Right ventricle myocardium superior (tissue), 1 donor: ENCODE measurements at regions not wholly inside any gene's neighbourhood (a gene's known extent, or its start where the extent isn't known, plus 50 kb on each side); places are given as distances from the start of the nearest gene placed in this dataset.

Source experiments
- ATAC-seq: fragments of 200-7000 bp; cut with Tn5 transposase; one replicate; pipeline ENCODE4 v1.9.1; 2020; ENCODE audit warnings: mild to moderate bottlenecking; ENCODE audit not compliant: poor library complexity
- DNase-seq: peaks from one replicate; pipeline ENCODE4 v3.0.0-alpha.2; 2020
- intact Hi-C: fragments of 100-400 bp; cut with DNase I; formaldehyde crosslinking; loops from one replicate; pipeline ENCODE4 v1.11.2; 2022
- donor health status: DM: no; HTN: yes; CAD: no; lungs with severe emphysema.

DNA sequence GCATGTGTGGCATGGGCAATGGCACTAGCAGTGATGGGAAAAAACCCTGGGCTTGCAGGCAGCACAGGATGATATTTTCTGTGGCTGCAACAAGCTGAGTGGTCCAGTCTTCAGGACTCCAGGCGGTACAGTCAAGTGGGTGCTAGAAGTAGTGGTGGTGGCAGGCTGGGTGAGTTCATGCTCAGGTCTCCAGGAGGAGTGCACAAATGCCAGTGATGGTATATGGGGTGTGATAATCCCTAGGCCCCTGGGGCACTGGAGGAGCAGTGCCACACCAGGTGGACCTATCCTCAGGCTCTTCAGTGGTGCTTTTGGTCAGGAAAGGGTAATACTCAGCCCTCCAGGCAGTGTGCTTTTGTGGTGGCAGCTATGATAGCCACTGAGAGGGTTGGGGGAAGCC, 496.4 kb downstream of the PRR16 start:
- intact Hi-C loops, result no loop called here
- ATAC-seq, result no peak

DNA sequence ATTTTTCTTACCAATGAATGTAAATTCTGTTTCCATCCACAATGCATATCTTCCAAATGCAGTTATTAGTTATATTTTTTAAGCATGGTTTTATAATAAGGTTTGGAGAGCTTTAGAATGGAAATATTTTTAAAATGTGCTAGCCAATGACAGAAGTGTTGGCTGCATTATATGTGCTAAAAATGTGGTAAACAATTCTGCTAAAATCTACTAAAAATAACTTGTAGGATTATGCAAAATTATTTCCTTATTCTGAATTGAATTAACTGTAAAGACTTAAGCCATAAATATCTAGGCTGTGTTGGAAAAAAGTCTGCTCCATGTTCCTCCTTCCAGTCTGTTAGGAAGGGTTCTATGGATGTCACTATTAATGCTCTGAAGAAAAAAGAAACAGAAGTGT, 503.3 kb downstream of the PRR16 start:
- ATAC-seq, result no peak
- no peak for DNase-seq
- intact Hi-C loops, result no loop called here

More for the DNA sequence above, 496.4 kb downstream of the PRR16 start:
- DNase-seq, result no peak

DNA sequence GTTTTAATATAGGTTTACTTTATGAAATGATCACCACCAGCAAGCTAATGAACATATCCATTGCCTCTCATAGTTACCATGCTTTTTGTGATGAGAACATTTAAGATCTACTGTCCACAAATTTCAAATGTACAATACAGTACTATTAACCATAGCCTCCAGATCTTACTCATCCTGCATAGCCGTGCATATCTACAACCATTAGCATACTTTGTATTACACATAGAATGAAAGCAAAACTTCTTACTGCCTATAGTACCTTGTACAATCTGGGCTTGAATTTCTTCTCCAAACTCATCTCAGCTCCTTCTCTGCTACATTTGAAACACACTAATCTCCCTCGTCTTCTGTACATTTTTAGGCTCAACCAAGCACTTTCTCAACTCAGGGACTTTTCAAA, 510.6 kb downstream of the PRR16 start:
- ATAC-seq (no peak), DNase-seq (no peak)
- intact Hi-C loops, result no loop called here

DNA sequence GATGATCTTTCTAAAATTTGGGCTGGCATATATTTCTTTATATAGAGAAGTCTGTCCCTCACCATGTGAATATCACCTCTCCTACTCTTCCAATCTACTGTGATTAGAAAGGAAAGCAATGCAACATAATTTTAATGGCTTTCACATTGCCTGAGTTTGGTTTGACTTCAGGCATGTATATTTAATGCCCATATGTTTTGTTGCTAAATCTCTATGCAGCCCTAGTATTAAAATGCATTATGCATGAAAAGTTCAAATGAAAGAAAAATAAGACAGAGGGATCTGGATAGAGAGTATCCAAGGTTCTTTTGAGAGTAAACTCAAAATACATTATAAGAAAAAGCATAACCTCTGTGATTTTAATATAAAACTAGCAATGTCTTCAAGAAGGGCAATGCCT, 518.3 kb downstream of the PRR16 start:
- ATAC-seq, result no peak
- DNase-seq, result no peak
- intact Hi-C loops, result no loop called here

DNA sequence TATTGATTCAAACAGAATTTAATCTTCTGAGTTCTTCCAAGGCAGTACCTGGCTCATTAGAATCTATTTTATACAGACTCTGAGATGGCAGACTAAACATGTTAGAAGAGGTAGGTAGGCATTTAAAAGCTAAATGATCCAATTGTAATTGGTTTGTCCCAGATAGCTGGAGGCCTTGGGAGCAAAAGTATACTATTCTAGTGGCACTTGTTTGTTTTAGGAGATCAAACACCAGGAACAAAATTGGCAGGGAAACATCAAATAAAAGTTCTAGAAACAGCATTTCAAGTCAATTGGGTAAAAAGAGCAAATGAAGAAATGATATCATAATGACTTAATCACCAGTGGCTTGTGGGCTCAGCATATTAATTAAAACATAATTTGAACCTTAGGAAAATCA, 521.4 kb downstream of the PRR16 start:
- DNase-seq (no peak), ATAC-seq (no peak)
- intact Hi-C loops, result no loop called here

DNA sequence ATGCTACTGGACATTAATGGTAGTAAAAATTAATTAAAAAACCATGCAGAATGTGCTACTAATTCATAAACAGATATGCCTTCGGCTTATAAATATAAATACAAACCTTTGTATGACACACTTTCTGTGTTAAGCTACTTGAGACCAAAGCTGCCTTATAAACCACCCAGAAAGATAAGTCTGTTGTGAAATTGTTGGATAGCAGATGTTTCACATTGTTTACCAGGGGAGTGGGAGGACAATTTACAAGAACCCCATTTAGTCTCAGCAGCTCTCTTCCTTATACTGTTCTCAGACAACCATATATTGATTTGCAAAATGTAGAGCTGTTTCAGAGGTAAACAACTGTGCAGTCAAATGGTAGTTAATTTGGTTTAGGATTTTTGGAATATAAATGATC, 524.4 kb downstream of the PRR16 start:
- DNase-seq, result no peak
- intact Hi-C loops, result no loop called here

DNA sequence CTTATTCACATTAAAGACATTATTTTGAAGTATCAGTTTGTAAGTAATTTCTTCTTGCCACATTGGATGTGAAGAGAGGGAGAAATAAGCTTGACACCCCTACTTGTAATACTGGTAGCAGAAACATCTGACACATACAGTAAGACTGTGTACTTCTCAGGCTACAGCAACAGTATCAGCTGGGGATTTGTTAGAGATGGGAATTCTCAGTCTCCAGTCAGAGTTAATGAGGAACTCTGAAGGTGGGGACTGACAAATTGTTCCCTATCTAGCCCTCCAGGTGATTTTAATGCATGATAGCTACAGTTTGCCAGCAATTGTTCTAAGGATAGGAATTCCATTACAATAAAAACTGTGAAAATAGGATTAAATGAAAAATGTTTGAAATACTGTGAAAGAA, 524.8 kb downstream of the PRR16 start:
- no peak for DNase-seq
- no peak for ATAC-seq
- intact Hi-C loops, result no loop called here

More for the DNA sequence above, 524.4 kb downstream of the PRR16 start:
- no peak for ATAC-seq

DNA sequence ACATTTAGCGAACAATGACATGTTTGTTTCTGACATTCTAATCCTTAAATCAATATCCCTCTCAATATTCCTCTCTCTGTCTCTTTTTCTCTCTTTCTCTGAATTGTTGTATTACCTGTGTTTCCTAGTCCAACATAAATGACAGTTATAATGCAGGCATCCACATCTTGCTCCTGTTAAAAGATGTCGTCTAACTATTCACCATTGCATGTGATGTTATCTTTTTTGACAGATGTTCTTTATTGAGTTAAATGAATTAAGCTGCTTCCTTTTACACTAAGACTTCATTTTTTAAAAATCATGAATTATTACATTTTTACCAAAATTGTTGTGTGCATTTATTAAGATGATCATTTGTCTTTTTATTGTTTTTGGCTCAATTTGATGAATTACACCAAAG, 527.5 kb downstream of the PRR16 start:
- no peak for ATAC-seq

DNA sequence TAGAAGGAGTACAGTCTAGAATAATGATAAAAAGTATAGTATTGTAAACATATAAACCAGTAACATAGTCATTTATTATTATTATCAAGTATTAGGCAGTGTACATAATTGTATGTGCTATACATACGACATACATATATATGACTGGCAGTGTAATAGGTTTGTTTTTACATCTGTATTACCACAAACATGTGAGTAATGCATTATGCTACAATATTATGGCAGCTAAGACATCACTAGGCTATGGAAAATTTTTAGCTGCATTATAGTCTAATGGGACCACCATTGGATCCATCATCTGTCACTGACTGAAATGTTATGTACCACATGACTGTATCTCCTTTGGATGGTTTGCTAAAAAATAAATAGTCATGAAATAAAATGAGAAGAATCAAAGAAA, 530.0 kb downstream of the PRR16 start:
- no peak for ATAC-seq
- intact Hi-C loops, result no loop called here

More for the DNA sequence above, 527.5 kb downstream of the PRR16 start:
- no peak for DNase-seq
- intact Hi-C loops, result no loop called here

DNA sequence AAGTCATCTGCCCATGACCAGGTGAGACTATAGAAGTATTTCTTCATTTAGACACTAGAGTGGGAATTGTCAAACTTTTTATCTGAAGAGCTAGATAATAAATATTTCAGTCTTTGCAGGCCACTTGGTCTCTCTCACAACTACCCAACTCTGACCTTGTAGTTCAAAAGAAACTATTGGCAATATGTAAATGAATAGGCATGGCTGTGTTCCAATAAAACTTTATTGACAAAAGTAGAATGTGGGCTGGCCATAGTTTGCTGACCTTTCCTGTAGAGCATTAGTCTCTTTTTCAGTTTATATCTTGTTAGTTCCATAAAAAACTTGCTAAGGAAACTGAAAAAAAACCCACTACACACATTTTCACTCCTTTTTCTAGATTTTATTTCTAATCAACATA, 535.5 kb downstream of the PRR16 start:
- no peak for DNase-seq
- intact Hi-C loops, result no loop called here
- no peak for ATAC-seq

More for the DNA sequence above, 530.0 kb downstream of the PRR16 start:
- no peak for DNase-seq

DNA sequence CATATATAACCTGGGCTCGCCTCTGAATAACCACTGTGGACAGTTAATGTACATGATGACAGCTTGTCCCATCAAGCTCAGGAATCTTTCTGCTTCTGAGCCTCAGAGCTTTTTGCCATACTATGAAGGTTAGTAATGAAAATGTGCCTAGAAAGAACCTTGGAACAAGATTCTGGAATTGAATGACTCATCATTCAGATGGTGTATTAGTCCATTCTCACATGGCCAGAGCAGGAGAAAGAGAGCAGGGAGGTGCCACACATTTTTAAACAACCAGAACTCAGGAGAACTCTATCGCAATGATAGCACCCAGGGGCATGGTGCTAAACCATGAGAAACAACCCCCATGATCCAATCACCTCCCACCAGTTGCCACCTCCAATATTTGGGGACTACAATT, 542.1 kb downstream of the PRR16 start:
- DNase-seq (no peak), ATAC-seq (no peak)
- intact Hi-C loops, result no loop called here

DNA sequence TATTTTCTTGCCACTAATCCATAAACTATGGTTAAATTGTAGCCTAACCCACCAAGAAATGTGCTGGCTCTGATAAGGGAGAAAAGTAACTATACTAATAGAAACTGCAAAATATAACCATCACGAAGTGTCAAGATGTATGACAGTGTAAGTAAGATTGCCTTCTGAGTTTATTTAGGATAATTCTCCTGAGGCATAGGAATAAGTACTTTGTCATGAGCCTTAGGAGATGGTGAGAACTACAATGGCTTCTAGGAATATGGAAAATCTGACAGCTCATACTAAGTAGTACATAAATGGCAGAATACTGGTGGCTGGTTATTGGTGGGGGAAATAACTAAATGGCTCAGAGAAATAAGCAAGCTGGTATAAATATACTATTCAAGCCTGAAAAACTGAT, 543.9 kb downstream of the PRR16 start:
- intact Hi-C loops, result no loop called here
- ATAC-seq, result no peak
- DNase-seq, result no peak

DNA sequence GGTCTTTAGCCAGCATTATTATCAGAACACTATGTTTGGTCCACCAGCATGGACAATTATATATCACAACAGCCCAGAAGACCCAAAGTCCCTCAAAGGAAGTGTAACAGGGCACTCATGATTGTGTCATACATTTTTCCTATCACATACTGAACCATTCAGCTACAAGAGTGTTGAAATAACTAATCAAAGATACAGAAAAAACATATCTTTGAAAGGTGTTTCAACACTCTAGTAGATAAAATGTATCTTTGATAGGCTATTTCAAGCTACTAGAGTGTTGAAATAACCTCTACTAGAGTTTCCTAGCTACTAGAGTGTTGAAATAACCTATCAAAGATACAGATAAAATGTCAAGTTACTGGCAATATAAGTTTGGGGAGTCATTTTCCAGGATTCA, 545.0 kb downstream of the PRR16 start:
- ATAC-seq, result peak; percentile 48
- DNase-seq, result no peak
- intact Hi-C loops, result no loop called here

DNA sequence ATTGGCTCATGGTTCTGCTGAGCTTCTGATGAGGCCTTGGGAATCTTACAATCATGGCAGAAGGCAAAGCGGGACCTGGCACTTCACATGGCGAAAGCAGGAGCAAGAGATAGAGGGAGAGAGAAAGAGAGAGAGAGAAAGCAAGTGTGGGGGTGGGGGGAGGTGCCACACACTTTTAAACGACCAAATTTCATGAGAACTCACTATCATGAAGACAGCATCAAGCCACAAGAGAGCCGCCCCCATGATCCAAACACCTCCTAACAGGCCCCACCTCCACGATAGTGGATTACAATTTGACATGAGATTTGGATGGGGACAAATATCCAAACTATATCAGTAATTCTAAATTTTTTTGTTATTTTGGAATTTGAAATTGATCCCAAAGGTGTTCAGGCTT, 553.9 kb downstream of the PRR16 start:
- intact Hi-C loops, result no loop called here
- ATAC-seq, result no peak

DNA sequence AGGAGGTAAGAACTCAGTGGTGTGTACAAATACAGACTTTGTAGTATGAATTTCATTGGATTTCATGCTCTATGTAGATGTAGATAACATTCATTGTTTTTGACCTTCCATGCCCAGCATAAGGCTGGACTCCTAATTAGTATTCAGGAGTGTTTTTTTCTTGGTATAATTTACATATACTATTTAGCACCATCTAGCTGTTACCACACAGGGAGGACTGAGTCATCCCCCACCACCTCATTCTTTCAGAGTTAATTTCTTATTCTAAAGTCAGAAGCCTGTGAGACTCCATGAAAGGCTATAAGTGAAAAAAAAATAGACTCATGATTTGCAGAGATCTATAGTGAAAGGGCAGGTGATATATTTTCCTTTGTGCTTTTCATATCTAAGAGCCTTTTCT, 555.0 kb downstream of the PRR16 start:
- ATAC-seq (no peak), DNase-seq (no peak)
- intact Hi-C loops, result no loop called here

More for the DNA sequence above, 553.9 kb downstream of the PRR16 start:
- no peak for DNase-seq

DNA sequence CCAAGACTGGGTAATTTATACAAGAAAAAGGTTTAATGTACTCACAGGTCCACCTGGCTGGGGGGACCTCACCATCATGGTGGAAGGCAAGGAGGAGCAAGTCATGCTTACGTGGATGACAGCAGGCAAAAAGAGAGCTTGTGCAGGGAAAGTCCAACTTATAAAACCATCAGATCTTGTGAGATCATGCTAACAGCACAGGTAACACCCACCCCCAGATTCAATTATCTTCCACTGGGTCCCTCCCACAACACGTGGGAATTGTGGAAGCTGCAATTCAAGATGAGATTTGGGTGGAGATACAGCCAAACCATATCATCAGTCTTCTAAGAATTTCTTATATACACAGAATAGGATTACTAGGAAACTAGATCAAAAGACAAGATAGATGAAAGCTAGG, 555.6 kb downstream of the PRR16 start:
- intact Hi-C loops, result no loop called here
- ATAC-seq (no peak), DNase-seq (no peak)

DNA sequence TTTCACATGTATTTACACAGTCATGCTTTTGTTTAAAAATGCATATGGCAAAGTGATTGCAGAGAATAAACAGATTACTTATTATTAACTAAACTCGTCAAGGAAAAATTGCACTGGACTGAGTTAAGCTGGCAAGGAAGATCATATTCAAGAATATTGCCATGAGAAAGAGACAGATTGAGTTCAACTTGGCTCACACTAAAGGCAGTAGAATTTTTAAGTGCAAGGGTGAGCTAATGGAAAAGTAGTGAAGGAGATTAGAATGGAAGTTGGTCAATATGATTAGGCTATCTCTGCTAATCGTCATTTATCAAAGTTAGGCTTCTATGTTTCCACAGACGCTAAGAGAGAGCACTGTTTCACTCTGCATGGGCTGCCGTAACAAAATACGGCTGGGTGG, 557.6 kb downstream of the PRR16 start:
- intact Hi-C loops, result no loop called here
- ATAC-seq (no peak), DNase-seq (no peak)

DNA sequence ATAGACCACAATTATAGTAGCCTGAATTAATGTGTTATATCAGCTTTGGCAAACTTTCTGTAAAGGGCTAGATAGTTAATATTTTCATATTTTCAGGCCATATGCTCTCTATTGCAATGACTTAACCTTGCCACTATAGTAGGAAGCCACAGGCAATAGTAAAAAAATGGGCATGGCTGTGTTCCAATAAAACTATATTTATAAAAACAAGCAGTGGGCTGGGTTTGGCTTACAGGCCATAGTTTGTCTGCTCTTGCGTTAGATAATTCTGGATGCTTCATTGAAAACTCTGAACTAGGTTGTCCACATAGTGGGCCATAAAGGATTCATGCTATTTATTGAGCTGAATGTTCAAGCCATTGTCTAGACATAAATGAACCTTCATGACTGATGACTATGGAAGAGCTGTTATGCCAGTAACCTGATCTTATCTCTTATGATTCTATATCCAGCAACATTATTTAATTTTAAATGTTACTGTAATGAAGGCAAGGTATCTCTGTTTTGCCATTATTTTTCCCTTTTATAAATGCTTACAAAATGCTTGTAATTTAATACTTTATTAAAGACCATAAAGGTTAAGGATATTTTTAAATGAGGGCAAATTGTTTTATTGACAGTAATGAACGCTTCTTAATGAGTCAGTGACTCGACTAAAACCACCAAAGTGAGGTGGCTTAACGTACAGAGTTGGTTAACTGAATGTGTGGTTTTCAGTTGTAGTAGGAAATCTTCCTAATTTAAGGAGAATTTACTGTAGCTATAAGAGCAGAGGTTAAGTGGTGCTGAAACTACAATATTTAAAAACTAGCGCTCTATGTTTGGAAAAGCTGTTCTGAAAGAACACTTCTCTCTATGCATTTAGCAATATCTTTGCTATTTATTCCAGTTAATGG, 560.6 kb downstream of the PRR16 start:
- ATAC-seq, result no peak
- intact Hi-C loops, result no loop called here
- DNase-seq, result no peak

DNA sequence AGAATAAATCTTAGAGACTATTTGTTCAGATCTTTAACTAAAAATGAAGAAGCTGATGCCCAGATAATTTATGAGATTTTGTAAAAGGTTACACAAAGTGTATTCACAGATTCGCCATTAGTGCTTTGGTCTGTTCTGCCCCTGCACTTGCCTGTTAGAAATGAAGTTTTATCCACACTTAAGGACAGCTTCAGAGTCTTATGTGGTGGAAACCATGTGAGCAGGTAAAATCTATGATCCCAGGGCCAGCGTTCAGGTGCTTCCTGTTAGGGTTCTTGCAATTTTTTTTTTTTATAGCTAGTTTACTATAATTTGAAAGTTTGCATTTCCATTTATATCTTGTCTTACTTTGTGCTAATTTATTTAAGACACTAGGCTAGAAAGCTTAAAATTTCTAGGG, 561.6 kb downstream of the PRR16 start:
- intact Hi-C loops, result no loop called here
- no peak for ATAC-seq
- no peak for DNase-seq

DNA sequence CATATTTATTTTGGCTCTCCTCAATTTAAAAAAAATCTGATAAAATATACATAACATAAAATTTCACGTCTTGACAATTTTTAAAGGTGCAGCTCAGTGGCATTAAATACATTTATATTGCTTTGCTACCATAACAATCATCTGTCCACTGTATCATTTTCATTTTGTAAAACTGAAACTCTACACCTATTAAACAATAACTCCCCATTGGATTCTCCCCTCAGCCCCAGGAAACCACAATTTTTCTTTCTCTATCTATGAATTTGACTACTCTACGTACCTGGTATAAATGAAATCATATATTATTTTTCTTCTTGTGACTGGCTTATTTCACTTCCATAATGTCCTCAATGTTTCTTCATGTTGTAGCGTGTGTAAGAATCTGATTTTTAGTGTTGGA, 563.5 kb downstream of the PRR16 start:
- no peak for DNase-seq
- ATAC-seq, result no peak
- intact Hi-C loops, result no loop called here
